ENCODE measurements at regions not wholly inside any gene's neighbourhood (a gene's known extent, or its start where the extent isn't known, plus 50 kb on each side); places are given as distances from the start of the nearest gene placed in this dataset.
A peak's percentile ranks its signal among the peaks of the same experiment; 100 is the strongest.

DNA sequence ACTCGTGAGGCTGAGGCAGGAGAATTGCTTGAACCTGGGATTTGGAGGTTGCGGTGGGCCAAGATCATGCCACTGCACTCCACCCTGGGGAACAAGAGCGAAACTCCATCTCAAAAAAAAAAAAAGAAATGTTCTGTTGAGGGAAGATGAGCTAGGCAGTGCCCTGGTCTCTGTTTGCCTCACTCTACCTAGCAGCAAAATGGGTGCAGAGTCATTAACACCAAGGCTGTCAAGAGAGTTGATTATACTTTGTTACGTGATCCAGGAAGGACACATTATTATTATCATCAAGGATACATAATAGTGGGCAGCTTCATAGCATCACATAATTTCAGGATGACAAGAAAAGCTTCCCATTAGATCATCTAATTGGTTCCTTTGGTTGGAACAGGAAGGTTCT is 84.3 kb upstream of the MAP1LC3B2 start:
- Histone ChIP-seq H3K27me3 (no peaks in the 10 kb centered on the region), H3K27ac (no peak overlapping the region), H4K20me1 (no peaks in the 10 kb centered on the region), H3K36me3 (peaks cover 0 to 3% (median 0%) of the 10 kb centered on the region in 11 experiments; a peak in 1 of 22 replicates), H3K9ac (no peak overlapping the region), H3K4me2 (0 out of 22 replicates have a peak overlapping the region, but pooled peaks of 1 of the 11 experiments have one; percentile 39), H3K9me3 (replicated peaks in 1 of 11) (peaks cover 43 to 54% (median 48%) of the 10 kb centered on the region in 11 experiments), H3K4me3 (no peak overlapping the region), H3K4me1 (peaks cover 0 to 7% (median 5%) of the 10 kb centered on the region in 10 experiments; a peak in 7 of 20 replicates)
- TF ChIP-seq Cebpa-rat (IDR thresholded peaks at IDR 0.05), result no peak

DNA sequence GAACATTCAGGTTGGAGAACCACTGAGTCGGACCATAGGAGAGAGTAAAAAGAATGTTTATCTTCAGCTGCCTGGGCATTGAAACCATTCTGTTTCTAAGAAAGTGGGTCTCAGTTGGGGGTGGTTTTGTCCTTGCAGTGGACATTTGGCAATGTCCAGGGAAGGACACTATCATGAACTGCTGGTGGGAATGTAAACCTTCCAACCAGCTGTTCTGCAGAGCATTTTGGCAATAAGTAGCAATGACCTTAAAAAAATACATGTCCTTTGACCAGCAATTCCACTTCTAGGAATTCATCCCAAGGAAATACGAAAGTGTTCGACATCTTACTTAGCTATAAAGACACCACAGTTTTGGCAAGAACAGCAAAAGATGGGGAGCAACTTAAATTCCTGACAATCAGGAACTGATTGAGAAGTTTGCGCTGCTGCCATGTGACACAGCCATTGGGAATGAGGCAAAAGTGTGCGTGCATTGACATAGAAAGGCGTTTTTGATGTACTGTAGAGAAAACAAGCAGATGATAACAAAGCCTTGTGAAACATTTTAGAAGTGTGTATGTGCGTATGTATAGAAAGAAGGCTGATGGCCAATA is 82.9 kb upstream of the MAP1LC3B2 start:
- Histone ChIP-seq H3K4me1 (peaks cover 0 to 13% (median 5%) of the 10 kb centered on the region in 10 experiments; a peak in 8 of 20 replicates), H3K36me3 (peaks cover 0 to 3% (median 0%) of the 10 kb centered on the region in 11 experiments; a peak in 1 of 22 replicates), H3K4me2 (no peak overlapping the region), H3K27ac (no peak overlapping the region), H3K9ac (no peak overlapping the region), H4K20me1 (no peaks in the 10 kb centered on the region), H3K27me3 (no peaks in the 10 kb centered on the region), H3K9me3 (replicated peaks in 1 of 11) (peaks cover 43 to 54% (median 48%) of the 10 kb centered on the region in 11 experiments), H3K4me3 (no peak overlapping the region)
- TF ChIP-seq Cebpa-rat (IDR thresholded peaks at IDR 0.05), result no peak

DNA sequence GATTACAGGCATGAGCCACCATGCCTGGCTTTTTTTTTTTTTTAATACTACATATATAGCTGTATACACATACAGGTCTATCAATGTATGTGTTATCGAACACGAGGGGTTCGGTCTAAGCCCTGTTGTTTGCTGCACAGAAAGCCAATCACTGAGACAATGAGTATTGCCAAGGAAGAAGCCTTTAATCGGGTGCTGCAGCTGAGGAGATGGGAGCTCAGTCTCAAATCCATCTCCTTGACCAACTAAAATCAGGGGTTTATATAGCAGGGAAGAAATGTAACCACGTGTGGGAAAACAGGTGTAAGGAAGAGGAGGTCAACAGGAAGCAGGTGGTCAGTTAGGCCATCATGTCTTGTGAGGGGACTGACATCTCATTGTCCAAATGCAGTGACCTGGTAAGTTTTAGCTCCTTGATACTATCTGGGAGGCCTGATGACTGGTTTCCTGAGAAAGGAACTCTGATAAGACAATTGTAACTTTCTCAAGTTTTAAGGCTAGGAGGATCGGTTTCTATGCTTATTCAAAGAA is 80.9 kb upstream of the MAP1LC3B2 start:
- Histone ChIP-seq H4K20me1 (no peaks in the 10 kb centered on the region), H3K4me1 (peaks cover 0 to 13% (median 5%) of the 10 kb centered on the region in 10 experiments; a peak in 8 of 20 replicates), H3K4me2 (no peak overlapping the region), H3K27ac (no peak overlapping the region), H3K36me3 (peaks cover 0 to 3% (median 0%) of the 10 kb centered on the region in 11 experiments; a peak in 1 of 22 replicates), H3K9ac (no peak overlapping the region), H3K4me3 (no peak overlapping the region), H3K27me3 (no peaks in the 10 kb centered on the region), H3K9me3 (replicated peaks in 1 of 11) (peaks cover 43 to 54% (median 48%) of the 10 kb centered on the region in 11 experiments)
- no peak for TF ChIP-seq Cebpa-rat (IDR thresholded peaks at IDR 0.05)

DNA sequence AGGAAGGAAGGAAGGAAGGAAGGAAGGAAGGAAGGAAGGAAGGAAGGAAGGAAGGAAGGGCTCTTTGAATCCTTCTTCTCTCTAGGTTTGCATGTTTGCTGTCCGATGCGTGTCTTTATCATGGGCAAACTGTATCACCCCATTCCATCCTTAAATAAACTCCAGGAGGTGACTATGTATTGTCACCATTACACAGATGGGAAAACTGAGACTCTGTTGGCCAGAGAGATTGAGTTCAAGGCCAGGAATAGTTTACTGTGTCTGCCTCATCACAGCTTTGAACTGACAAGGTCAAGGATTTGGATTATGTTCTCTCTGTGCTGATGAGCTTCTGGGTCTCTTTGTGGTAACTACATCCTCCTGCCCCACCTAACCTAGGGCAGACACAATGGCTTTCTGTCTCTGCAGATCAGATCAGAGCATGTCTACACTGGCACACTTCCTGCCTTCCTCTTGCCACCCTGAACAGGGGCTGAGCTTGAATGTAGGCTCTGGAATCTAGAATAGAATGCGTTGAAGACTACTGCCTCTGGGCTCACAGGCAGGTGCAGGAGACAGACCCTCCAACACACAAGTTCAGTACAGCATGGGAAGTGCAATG is 78.9 kb upstream of the MAP1LC3B2 start:
- Histone ChIP-seq H3K27me3 (no peaks in the 10 kb centered on the region), H3K4me3 (no peak overlapping the region), H3K4me1 (peaks cover 0 to 6% (median 0%) of the 10 kb centered on the region in 10 experiments; a peak in 3 of 20 replicates), H3K9me3 (replicated peaks in 1 of 11) (peaks cover 40 to 46% (median 41%) of the 10 kb centered on the region in 11 experiments), H3K4me2 (peak overlapping the region in 2 of 11 experiments; percentile 7 to 14; a peak in 2 of 22 replicates), H3K36me3 (peaks cover 0 to 3% (median 0%) of the 10 kb centered on the region in 11 experiments; a peak in 1 of 22 replicates), H4K20me1 (no peaks in the 10 kb centered on the region), H3K27ac (no peak overlapping the region), H3K9ac (no peak overlapping the region)
- TF ChIP-seq Cebpa-rat (IDR thresholded peaks at IDR 0.05), result no peak

DNA sequence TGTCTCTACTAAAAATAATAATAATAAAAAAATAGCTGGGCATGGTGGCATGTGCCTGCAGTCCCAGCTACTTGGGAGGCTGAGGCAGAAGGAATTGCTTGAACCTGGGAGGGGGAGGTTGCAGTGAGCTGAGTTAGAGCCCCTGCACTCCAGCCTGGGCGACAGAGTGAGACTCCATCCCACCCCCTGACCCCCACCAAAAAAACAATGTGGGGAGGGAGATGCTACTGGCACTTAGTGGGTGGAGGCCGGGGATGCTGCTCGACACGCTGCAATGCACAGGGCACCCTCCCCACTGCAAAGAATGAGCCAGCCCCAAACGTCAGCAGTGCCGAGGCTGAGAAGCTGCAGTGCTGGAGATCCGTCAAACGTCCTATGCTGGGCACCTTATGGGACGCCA is 77.5 kb upstream of the MAP1LC3B2 start:
- peaks cover 0 to 6% (median 0%) of the 10 kb centered on the region in 10 experiments; a peak in 3 of 20 replicates for H3K4me1 ChIP-seq
- no peaks in the 10 kb centered on the region for H3K27me3 ChIP-seq
- H3K36me3 ChIP-seq, result peaks cover 0 to 3% (median 0%) of the 10 kb centered on the region in 11 experiments; a peak in 1 of 22 replicates
- TF ChIP-seq Cebpa-rat (IDR thresholded peaks at IDR 0.05), result no peak
- H3K9me3 ChIP-seq (replicated peaks in 1 of 11), result peaks cover 26 to 32% (median 27%) of the 10 kb centered on the region in 11 experiments
- no peak overlapping the region for H3K4me3 ChIP-seq
- H3K4me2 ChIP-seq, result no peak overlapping the region
- H3K27ac ChIP-seq, result no peak overlapping the region
- H3K9ac ChIP-seq, result no peak overlapping the region
- no peaks in the 10 kb centered on the region for H4K20me1 ChIP-seq

DNA sequence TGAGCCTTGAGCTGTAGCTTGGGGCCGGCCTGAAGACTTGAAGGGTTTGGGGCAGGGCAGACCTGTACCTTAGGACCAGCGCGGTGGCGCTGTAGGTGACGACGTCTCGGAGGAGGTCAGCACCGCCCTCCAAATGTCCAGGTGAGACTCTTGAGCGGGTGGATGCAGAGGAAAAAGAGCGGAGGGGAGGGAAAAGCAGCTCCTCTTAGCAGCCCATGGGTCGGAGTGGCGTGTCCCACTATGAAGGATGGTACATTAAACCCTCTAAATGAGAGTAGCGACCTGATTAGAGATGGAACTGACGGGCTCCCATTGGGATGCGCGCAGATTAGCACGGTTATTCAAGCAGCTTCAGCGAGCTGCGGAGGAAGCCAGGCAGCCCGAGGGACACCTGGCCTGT is 77.0 kb upstream of the MAP1LC3B2 start:
- Histone ChIP-seq H3K27me3 (no peaks in the 10 kb centered on the region), H3K36me3 (peaks cover 0 to 2% (median 0%) of the 10 kb centered on the region in 11 experiments; a peak in 1 of 22 replicates), H3K9ac (no peak overlapping the region), H3K27ac (no peak overlapping the region), H3K9me3 (replicated peaks in 1 of 11) (peaks cover 21 to 28% (median 22%) of the 10 kb centered on the region in 11 experiments), H4K20me1 (no peaks in the 10 kb centered on the region), H3K4me2 (no peak overlapping the region), H3K4me1 (peaks cover 0 to 6% (median 0%) of the 10 kb centered on the region in 10 experiments; a peak in 3 of 20 replicates), H3K4me3 (no peak overlapping the region)
- no peak for TF ChIP-seq Cebpa-rat (IDR thresholded peaks at IDR 0.05)

DNA sequence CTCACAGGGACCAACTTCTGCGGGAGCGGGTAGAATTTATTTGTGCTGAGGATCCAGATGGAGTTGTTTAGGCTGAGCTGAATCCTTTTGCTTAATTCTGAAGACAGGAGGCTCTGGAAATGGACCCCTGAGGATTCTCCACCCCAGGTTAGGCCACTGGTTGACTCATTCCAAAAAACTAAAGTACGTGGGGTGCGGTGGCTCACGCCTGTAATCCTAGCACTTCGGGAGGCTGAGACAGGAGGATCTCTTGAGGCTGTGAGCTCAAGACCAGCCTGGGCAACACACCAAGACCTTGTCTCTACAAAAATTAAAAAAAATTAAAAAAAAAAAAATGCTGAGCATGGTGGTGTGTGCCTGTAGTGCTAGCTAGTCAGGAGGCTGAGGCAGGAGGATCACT is 76.3 kb upstream of the MAP1LC3B2 start:
- no peak overlapping the region for H3K4me3 ChIP-seq
- H3K27me3 ChIP-seq, result no peaks in the 10 kb centered on the region
- peaks cover 0 to 6% (median 0%) of the 10 kb centered on the region in 10 experiments; a peak in 3 of 20 replicates for H3K4me1 ChIP-seq
- TF ChIP-seq Cebpa-rat (IDR thresholded peaks at IDR 0.05), result no peak
- peaks cover 15 to 23% (median 19%) of the 10 kb centered on the region in 11 experiments for H3K9me3 ChIP-seq (replicated peaks in 1 of 11)
- H4K20me1 ChIP-seq, result no peaks in the 10 kb centered on the region
- no peak overlapping the region for H3K4me2 ChIP-seq
- no peaks in the 10 kb centered on the region; a peak in 1 of 22 replicates for H3K36me3 ChIP-seq
- H3K27ac ChIP-seq, result no peak overlapping the region
- H3K9ac ChIP-seq, result no peak overlapping the region

DNA sequence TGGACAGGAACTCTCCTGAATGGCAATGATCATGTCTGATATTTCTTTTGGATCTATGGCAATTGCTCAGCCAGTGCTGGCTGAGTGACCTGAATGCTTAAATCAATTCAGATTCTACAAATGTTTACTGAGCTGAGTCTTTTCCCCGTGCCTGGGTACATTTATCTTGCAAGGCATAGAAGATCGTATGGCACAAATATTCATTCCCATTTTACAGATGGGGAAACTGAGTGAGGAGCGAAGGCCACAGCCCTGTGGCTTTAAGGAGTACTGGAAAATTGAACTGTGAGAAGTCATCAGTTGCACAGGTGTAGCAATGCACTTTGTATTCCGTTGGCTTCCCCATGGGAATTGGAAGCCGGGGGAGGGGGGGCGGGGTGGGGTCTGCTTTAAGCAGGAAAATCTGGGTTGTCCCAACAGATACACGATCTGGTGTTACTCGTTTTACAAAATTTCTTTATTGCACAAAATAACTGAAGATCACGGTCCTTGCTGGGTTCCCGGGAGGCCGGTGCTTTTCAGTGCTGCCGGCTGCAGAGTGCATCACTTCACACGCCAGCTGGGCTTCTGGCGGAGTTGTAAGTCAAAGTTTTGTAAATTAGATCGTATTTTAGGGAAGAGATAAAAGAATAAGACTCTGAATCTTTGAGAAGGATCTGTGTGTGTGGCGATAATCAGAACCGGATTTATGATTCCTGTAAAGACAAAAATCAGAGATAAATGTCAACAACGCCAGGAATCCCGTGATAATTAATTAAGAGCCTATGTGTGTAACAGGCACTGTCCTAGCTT is 75.0 kb upstream of the MAP1LC3B2 start:
- no peaks in the 10 kb centered on the region for H3K36me3 ChIP-seq
- no peaks in the 10 kb centered on the region for H3K27me3 ChIP-seq
- no peak overlapping the region for H3K4me2 ChIP-seq
- H3K4me3 ChIP-seq, result no peak overlapping the region
- H3K4me1 ChIP-seq, result peaks cover 0 to 6% (median 0%) of the 10 kb centered on the region in 10 experiments; a peak in 3 of 20 replicates
- H4K20me1 ChIP-seq, result no peaks in the 10 kb centered on the region
- H3K9ac ChIP-seq, result no peak overlapping the region
- H3K9me3 ChIP-seq (replicated peaks in 1 of 11), result peaks cover 2 to 19% (median 13%) of the 10 kb centered on the region in 11 experiments; a peak in 21 of 22 replicates
- no peak for TF ChIP-seq Cebpa-rat (IDR thresholded peaks at IDR 0.05)
- no peak overlapping the region for H3K27ac ChIP-seq
